ENCODE measurements at regions not wholly inside any gene's neighbourhood (a gene's known extent, or its start where the extent isn't known, plus 50 kb on each side); places are given as distances from the start of the nearest gene placed in this dataset.

GRCh38 chr4:169341490-169341889 lies 70.7 kb upstream of the SH3RF1 start:
- Histone ChIP-seq H3K14ac (ENCODE audit: insufficient read length) (no peak overlapping the region), H3K56ac (replicated peaks; ENCODE audit: insufficient read length, low read depth, low read length) (no peak overlapping the region), H4K91ac (replicated peaks; ENCODE audit: insufficient read length, low read length) (no peak overlapping the region), H2AK5ac (ENCODE audit: low read depth, low read length) (no peak overlapping the region), H3K79me1 (ENCODE audit: low read depth, low read length) (no peaks in the 10 kb centered on the region), H3K23ac (ENCODE audit: insufficient read length) (no peak overlapping the region), H4K8ac (ENCODE audit: extremely low read depth, insufficient read depth, low read length) (no peak overlapping the region), H3K9ac (replicated peaks in 1 of 4; ENCODE audit: extremely low read depth in 1 of 4, low read depth in 3 of 4, low read length in 3 of 4) (no peak overlapping the region), H3K4me2 (ENCODE audit: insufficient read depth in 1 of 2, low read depth in 2 of 2, low read length in 2 of 2) (no peak overlapping the region), H3K79me2 (ENCODE audit: control insufficient read depth in 1 of 2, insufficient read depth in 2 of 2, low read length in 2 of 2) (no peaks in the 10 kb centered on the region), H3K23me2 (ENCODE audit: low read depth, low read length) (no peaks in the 10 kb centered on the region), H3K27ac (ENCODE audit: low read depth, low read length) (no peak overlapping the region), H3K9me3 (ENCODE audit: insufficient read depth in 2 of 2, low read depth in 1 of 2, low read length in 1 of 2) (no peaks in the 10 kb centered on the region), H3K36me3 (ENCODE audit: control insufficient read depth in 2 of 4, insufficient read depth in 4 of 4, low read length in 3 of 4) (no peaks in the 10 kb centered on the region), H2BK120ac (replicated peaks; ENCODE audit: low read depth, low read length) (no peak overlapping the region), H2BK15ac (ENCODE audit: low read length) (no peak overlapping the region), H4K20me1 (replicated peaks in 1 of 2; ENCODE audit: control insufficient read depth in 1 of 2, insufficient read depth in 2 of 2, low read length in 2 of 2) (no peaks in the 10 kb centered on the region), H2BK12ac (ENCODE audit: low read depth, low read length) (no peak overlapping the region), H2BK20ac (ENCODE audit: low read length) (no peak overlapping the region), H3K4me3 (ENCODE audit: extremely low read depth in 1 of 4, insufficient read depth in 2 of 4, low read depth in 3 of 4, low read length in 4 of 4) (no peak overlapping the region), H3K4me1 (replicated peaks in 1 of 4; ENCODE audit: control insufficient read depth in 3 of 4, insufficient read depth in 4 of 4, low read length in 3 of 4) (no peaks in the 10 kb centered on the region), H2AFZ (ENCODE audit: low read length) (no peak overlapping the region), H3K18ac (ENCODE audit: extremely low read depth, low read length) (no peak overlapping the region), H4K5ac (ENCODE audit: insufficient read length, low read depth, low read length) (no peak overlapping the region), H2BK5ac (ENCODE audit: low read depth, low read length) (no peak overlapping the region), H3K27me3 (replicated peaks in 1 of 4; ENCODE audit: control insufficient read depth in 3 of 4, extremely low read depth in 1 of 4, insufficient read depth in 3 of 4, low read length in 3 of 4) (peaks cover 0 to 1% (median 0%) of the 10 kb centered on the region in 4 experiments; a peak in 1 of 7 replicates), H3K4ac (replicated peaks; ENCODE audit: insufficient read length, low read depth, low read length) (no peak overlapping the region)
- DNase-seq (ENCODE audit: low read depth in 1 of 2, low spot score in 2 of 2) (no peak), FAIRE-seq (no peak)
- ChIA-PET CTCF (ENCODE audit: partially characterized antibody) (interaction anchor here (1.5 kb wide), 1 partner anchor 29 kb away, joined by 3 read pairs; no protein-coding TSS in a partner anchor), POLR2A (ENCODE audit: partially characterized antibody) (interaction anchor here (1.1 kb wide), 1 partner anchor 34 kb away, joined by 3 read pairs; no protein-coding TSS in a partner anchor)
- 100% methylated on average over 4 of the region's 4 CpGs; no CpG with 5 or more reads in 1 of the 2 experiments for WGBS, 2 experiments (ENCODE audit: extremely low coverage in 1 of 2, insufficient coverage in 1 of 2, insufficient read length in 1 of 2, insufficient replicate concordance in 2 of 2, low coverage in 1 of 2, low lambda C conversion rate in 2 of 2, missing lambda C conversion rate in 1 of 2)
- TF ChIP-seq EP300 (IDR thresholded peaks at IDR 0.05; ENCODE audit: borderline replicate concordance in 1 of 2, low read depth in 2 of 2, low read length in 2 of 2), result no peak
- no peak for TF ChIP-seq TEAD4 (IDR thresholded peaks at IDR 0.05; ENCODE audit: low read depth, low read length)
- TF ChIP-seq CBX5 (IDR thresholded peaks at IDR 0.05; ENCODE audit: low read depth, low read length), result no peak
